CD4-positive, alpha-beta T cell treated with Interleukin-6 at 100 ng/mL for 8 hours (primary cell): ENCODE measurements at regions not wholly inside any gene's neighbourhood (a gene's known extent, or its start where the extent isn't known, plus 50 kb on each side); places are given as distances from the start of the nearest gene placed in this dataset.

Source experiments
- DNase-seq: peaks from one replicate; pipeline ENCODE4 v3.0.0-alpha.2; 2020; ENCODE audit warnings: mixed read lengths, low spot score

DNA sequence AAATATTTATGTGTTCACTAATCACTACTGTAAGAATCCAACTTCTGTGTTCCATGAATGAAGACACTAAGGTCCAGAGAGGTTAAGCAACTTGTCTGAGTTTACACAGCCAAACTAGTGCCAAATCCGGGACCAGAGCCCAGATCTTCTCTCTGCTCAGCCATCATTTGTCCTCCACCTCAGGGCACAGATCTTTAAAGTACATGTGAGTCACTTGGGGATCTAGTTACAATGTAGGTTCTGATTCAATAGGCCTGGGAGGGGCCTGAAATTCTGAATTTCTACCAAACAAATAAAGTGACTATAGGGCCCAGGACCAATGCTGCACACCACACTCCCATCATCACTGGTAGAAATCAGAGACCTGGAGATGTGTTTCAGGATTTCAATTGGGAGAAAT is 162.9 kb downstream of the GXYLT1 start:
- DNase-seq = no peak

DNA sequence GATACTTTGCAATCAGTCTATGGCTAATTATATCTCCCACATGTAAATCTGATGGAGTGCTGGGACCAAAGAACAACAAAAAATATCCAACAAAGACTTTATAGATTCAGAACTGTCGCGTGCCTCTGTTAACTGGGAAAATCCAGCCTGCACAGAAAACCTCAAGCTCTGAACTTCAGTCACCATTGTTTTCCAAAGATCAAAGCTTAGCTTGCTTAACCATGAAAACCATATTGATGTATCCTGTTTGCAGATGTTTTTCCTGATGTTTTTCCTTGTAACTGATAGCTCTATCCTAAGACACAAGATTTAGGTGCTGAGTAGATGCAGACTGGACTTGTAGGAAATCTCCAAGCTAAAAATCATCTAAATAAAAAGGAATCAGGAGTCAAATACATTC is 163.7 kb downstream of the GXYLT1 start:
- no peak for DNase-seq

DNA sequence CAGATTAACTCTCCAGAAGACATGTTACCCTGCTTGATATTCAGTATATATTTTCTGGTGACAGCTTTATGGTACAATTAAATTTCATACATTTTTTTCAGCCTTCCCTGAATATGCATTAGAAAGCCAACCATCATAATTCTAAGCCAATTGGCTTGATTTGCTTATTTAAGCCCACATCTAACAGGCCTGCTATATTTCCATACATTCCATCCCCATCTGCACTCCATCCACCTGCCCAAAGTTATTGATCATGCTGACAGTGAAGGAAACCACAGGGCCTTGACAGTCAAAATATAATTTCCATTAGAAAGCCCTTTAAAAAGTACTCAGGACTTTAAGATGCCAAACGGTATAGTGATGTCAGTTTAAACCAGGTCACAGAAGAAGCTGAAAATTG is 164.3 kb downstream of the GXYLT1 start:
- DNase-seq = no peak

DNA sequence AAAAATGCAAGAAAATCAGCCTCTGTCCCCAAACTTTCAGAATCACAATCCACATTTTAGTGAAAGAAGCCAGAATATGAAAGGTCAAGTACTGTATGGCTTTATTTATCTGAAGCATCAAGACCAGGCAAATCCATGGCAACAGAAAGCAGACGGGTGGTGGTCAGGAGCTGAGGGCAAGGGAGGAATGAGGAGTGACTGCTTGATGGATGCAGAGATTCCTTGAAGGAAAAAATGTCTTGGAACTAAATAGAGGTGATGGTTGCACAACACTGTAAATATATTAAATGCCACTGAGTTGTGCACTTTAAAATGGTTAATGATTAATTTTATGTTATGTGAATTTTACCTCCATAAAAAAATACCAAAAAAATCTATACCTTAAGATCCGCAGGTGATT is 165.1 kb downstream of the GXYLT1 start:
- DNase-seq = no peak

DNA sequence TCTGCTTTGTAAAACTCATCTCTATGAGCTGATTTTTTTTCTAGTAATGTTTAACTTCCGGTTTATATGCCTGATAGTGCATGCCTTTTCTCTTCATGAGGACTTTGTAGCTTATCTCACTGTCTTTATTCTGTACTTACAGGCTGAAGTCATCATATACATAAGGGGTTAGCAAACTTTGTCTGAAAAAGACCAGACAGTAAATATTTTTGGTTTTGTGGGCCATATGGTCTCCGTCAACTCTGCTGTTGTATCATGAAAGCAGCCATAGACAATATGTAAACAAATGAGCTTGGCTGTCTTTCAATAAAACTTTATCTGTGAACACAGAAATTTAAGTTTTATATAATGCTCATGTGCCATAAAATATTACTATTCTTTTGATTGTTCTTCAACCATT is 172.1 kb downstream of the GXYLT1 start:
- no peak for DNase-seq

DNA sequence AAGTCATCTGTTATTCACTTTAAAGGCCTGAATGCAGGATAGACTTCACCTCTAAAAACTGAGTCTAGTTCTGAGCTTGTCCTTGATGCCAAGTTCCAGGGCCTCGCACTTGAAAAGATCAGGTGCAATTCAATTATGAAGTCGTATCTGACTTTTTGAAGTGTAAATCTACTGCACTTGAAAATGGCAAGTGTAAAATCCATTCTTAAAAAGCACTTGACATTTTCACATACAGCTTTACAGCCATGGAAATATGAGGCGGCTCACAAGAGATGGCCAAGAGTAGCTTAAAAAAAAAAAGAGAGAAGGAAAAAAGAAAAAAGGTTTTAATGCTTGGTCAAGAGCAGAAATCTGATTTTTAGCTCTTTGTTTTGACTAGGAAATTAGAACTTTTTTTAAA is 172.5 kb downstream of the GXYLT1 start:
- no peak for DNase-seq

DNA sequence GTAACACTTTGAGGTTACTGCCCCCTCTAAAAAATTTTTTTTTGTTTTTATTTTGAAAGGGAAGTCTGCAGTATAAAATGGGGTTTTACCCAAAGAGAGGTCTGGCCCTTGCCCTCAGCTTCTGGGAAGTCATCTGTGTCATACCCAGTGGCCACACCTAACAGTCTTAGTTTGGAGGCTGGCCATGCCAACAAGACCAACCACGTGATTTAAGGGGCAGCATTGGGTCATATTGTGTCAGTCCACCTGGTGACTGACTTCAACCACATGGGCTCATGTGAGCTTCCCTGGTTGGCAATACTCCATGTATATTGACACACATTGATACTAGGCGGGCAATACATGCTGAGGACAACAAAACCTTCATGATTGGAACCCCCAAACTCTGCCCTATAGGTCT is 173.9 kb downstream of the GXYLT1 start:
- no peak for DNase-seq

DNA sequence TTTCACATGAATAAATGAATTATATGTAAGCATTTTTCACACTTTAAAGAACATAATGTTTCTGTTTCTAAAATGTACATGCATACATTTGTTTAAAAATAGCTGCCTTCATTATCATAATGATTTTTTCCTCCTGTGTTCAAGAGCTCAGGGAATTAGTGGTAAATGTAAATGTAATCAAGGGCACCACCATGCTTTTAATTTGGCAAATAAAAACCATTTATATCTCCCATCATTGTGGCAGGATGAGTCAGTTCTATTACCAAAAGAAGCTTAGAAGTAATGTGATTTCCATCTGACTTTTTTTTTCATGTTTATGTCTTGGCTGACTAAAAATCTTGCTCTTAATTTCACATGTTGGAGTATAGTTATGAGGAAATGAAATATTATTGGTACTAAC is 176.1 kb downstream of the GXYLT1 start:
- no peak for DNase-seq

DNA sequence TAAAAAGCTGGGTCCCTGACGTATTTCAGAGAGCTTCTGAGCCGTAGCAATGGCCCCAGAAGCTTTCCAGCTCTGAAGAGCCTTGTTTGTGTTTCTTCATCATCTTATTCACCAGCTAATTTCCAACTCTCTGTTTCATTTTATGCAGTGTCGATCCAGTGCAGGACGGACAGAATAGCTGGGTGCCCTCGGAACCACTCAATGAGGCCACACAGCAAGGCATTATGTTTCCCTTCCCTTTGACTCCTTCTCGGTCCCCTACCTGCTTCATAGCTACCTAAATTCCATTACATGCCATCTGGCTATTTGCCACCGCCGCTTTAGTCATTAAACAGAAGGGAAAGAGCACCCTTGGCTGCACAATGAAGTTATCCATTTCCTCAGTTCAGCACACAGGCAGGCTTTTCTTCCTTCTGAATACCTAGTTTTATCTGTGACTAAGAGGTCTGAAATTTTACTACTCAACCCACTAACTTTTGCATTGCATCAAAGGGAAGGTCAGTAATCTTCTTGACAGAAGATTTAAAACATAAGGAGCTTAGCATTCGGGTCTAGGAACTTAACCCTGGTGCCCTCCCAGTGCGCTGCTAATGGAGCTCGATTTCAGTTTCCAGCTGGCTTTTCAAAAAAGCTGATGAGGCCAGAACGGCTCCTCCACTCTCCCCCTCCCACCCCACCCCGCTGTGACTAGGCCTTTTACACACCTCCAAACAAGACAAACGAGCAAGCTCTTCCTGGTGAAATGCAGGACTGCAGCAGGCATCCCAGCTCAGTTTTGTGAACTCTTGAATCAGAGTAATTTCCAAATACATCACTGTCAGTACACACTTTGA is 176.8 kb downstream of the GXYLT1 start:
- DNase-seq = no peak

DNA sequence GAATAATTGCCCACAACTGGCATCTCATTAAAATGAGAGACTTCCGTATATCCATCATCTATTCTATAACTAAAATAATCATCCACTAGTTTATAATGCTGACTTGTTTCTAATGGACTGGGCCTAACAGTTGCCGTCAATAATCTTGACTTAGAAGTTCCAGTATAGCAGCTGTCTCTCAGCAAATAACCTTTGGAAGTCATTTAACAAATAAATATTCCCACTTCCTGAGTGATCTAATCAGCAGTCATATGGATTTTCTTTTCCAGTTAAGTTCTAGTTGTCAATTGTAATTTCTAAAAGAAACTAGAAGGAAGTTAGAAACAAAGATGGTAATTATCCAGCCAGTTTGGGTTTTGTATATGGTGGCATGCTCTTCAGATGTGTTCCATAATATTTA is 177.8 kb downstream of the GXYLT1 start:
- DNase-seq = no peak

DNA sequence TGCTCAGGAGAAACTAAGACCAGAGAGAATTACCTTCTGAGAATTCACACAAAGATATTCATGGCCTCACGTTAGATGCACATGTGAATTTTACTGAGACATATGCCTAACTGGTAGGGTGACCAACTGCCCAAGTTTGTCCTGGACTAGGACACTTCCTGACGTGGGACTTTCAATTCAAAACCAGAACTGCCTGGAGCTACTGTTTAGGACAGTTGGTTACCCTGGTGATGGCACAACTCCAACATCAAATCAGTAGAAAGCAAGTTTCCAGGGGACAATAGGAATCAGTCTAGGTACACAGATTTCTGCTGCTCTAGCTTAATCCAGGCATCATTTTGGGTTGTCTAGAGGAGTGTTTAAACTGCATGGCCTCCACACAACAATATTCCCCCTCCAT is 178.7 kb downstream of the GXYLT1 start:
- DNase-seq = no peak

DNA sequence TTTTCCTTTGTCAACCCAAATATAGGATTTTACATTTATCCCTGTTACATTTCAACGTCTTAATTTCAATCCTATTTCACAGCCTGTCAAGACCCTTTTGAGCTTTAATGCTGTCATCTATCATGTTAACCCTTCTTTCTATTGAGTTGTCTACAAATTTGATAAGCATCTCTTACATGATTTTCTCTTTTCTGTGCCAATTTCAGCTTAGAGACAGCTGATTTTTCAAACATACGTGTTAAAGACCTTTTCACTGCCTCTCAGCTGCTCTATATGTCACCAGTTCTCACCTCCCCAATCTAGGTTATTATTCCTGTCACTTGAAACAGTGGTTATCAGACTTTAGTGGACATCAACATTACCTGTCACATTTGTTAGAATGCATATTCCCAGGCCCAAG is 181.3 kb downstream of the GXYLT1 start:
- no peak for DNase-seq

DNA sequence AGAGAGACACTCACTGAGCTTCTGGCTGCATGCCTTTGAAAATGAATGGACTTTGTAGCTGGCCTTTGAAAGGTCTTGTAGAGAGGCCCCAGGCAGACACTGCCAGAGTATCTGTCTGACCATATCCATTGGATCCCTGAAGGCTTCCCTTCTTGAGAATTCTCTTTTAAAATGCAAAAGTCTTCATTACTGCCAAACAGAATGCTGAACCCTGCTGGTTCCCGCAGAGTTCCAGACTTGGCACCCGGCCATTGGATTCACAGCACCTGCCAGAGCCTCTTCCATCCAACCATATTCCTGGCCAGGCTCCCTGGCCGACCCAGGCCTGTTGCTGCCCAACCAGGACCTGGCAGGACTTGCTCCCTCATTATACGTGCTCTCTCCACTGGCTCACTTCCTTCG is 182.5 kb downstream of the GXYLT1 start:
- no peak for DNase-seq

DNA sequence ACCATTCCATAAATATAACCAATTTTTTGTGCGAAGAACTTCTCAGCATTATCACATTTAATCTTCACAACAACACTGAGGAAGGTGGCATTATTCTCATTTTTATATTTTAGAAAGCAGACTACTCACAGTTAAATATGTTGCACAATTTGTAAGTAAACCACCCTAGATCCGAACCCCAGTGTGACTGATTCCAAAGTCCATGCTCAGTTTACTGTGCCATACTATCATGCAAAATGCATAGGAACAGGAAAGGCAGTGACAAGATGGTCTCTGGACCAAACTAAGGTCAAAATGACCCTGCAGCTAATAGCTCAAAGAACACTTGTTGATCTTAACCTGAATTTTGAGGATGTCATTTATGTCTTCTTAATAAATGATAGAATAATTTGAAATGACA is 185.4 kb downstream of the GXYLT1 start:
- DNase-seq = no peak

DNA sequence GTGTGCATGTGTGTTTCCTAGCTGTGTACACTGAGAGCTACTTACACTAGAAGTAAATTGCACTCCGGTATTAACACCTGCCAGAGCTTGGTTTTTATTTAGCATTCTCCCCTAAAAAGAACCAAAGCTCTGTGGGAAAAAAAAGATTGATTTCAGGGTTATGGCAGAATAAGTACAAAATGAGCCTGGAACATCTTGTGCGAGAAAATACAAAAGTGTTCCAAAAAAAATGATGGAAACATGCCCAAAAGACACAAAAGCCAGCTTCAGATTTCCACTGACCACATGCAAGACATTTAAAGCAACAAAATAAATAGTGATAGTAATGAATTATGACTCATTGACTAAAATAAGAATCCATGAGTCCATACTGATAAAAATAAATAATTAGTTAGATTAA is 188.3 kb downstream of the GXYLT1 start:
- no peak for DNase-seq

DNA sequence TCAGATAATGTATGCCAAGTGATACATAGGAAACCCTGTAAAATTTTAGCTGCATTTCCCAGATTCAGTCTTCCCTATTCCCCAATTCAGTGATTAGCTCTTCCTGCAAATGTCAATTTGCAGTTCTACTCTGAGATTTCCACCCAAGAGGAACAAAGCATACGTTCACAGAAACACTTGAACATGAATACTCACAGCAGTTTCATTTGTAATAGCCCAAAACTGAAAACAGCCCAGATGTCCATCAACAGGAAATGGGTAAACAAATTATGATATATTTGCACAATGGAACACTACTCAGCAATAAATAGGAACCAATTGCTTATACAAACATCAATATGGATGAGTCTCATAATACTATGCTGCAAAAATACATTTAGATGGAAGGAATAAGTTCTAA is 194.2 kb downstream of the GXYLT1 start:
- DNase-seq = no peak

DNA sequence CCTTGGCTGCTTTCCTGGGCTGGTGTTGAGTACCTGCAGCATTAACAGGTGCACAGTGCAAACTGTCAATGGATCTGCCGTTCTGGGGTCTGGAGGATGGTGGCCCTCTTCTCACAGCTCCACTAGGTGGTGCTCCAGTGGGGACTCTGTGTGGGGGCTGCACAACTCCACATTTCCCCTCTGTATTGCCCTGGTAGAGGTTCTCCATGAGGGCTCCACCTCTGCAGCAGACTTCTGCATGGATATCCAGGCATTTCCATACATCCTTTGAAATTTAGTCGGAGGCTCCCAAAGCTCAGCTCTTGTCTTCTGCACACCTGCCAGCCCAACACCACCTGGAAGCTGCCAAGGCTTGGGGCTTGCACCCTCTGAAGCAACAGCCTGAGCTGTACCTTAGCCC is 198.6 kb downstream of the GXYLT1 start:
- DNase-seq = no peak

DNA sequence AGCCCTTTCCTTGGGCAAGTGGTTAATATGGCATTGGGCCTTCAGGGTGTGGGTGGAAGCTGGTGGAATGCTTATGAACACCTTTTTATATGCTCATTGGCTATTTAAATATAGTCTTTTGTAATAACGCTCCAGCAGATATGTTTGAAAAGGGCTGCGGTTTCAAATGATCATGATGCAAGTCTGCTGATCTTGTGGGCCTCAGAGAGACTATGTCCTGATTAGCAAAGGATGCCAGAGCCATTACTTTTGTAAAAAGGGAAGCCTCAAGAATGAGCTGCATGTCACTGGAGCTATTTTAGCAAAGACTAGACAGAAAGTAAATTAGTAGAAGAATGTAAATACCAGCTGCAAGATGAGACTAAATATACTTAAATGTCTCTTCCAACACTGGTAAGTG is 200.5 kb downstream of the GXYLT1 start:
- DNase-seq = no peak

DNA sequence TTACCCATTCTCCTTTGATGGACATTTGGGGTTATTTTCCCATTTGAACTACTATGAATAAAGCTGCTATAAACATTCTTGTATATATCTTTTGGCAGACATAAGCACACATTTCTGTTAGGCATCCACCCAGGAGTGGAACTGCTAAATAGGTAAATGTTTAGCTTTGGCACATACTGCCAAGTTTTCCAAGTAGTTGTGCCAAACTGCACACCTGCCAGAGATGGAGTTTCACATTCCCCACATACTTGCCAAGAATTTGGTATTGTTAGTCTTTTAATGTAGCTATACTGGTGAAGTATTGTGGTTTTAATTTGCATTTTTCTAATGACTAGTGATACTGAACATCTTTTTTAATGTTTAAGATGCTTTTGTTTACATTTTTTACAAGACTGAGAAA is 201.0 kb downstream of the GXYLT1 start:
- no peak for DNase-seq

DNA sequence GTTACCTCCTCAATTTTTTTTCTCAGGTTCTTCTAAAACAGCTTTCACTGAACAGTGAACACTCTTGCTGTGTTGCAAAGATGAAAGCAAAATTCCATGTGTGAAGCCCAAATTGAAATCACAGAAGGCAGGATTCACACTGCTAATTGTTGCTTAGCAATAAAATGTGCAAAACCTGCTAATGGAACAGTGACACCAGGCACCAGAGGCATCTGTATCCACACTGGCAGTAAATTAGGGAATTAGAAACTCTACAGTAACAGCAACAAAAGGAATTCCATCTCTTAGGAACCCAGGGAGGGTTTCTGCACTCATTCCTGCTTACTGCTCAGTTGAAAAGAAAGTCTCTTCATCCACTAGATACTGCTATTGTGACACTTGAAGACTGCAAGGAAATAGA is 202.3 kb downstream of the GXYLT1 start:
- DNase-seq = no peak

DNA sequence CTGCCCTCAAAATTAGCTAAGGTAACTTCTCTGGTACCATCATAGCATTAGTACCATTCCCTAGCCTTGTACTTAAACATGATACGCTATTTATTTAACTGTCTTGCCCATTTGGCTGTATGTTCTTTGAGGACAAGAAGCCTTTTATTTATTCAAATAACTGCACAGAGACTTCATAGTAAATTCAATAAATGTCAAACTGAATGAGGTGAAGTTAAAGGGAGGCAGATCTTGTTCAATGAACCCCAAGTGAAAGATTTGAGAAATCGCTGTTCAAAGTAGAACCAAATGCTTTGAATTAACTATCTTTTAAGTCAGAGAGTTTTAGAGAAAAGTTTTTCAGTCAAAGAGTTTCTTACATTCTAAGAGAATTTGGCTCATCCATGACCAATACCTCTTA is 203.6 kb downstream of the GXYLT1 start:
- no peak for DNase-seq

DNA sequence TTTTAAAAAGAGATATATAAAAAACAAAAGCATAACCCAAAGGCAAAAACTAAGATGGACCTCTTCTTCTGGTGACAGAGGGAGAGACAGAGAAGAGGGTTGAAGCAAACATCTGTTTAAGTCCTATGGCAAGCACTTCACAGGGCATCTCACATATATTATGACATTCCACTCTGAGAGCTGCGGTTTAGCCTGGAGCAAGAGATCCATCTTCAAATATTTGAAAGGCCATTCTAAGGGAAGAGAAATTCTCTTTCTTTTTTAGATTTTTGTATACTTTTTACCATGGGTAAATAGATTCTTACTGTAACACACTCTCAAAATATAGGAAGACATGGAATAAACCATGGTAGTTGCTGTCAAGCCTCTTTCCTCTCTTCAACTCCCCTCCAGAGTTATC is 204.1 kb downstream of the GXYLT1 start:
- DNase-seq = no peak

DNA sequence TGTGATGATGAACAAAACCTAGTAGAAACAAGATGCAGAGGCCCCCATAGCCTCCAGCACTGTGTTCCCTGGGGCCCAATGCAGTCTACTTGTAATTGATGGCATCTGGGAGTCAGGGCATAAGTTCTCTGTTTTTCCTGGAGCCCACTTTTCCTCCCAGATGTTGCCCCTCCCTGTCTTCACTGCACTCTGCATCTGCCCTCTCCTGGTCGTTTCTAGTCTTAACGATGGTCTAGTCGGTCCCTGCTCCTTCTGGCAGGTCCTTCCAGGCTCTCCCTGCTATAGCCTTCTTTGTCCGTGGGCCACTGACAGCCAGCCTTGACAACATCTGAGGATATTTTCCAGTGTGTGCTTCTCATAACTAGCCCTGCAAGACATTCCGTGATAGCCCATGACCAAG is 208.3 kb downstream of the GXYLT1 start:
- no peak for DNase-seq

DNA sequence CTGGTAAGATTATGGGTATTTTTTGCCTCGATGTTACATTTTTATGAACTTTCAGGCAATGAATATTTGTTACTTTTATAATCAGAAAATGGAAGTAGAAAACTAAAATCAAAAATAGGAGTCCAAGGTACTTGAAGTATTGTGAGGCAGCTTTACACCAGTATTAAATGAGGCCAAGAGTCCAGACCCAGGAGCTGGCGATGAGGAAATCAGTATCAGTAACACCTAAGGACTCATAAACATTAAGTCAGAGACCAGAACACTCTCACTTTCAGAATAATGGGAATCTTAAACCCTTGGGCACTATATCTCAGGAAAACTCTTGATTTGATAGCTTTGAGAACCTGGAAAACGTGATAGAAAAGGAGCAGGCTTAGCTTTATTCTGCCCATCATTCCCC is 208.8 kb downstream of the GXYLT1 start:
- no peak for DNase-seq
